ENCODE measurements at regions not wholly inside any gene's neighbourhood (a gene's known extent, or its start where the extent isn't known, plus 50 kb on each side); places are given as distances from the start of the nearest gene placed in this dataset.
A peak's percentile ranks its signal among the peaks of the same experiment; 100 is the strongest.

GRCh38 chr9:6078382-6079105 is 63.1 kb upstream of the RANBP6 start:
- no peak overlapping the region for H3K27ac ChIP-seq
- H3K9me3 Mint-ChIP-seq = no peaks in the 10 kb centered on the region
- H4K20me1 ChIP-seq (ENCODE audit: low read depth) = no peaks in the 10 kb centered on the region
- H3K36me3 ChIP-seq = no peaks in the 10 kb centered on the region
- no peak overlapping the region for H3K4me2 ChIP-seq
- no peaks in the 10 kb centered on the region for H3K27me3 ChIP-seq
- H3K4me1 Mint-ChIP-seq = peaks cover 9% of the 10 kb centered on the region
- no peak overlapping the region for H3K4me3 Mint-ChIP-seq
- no peak overlapping the region for H3K9ac ChIP-seq
- no peak overlapping the region for H3K27ac Mint-ChIP-seq
- no peak for DNase-seq (ENCODE audit: low spot score)
- no peak for TF ChIP-seq EZH2 (IDR thresholded peaks at IDR 0.05)
- H3K4me1 ChIP-seq = peaks cover 7% of the 10 kb centered on the region
- peaks cover 2% of the 10 kb centered on the region for H3K27me3 Mint-ChIP-seq (ENCODE audit: insufficient read depth, low read depth)
- no peaks in the 10 kb centered on the region for H3K9me3 ChIP-seq (ENCODE audit: low read depth)
- H2AFZ ChIP-seq (replicated peaks) = peak overlapping the region; percentile 90
- no peaks in the 10 kb centered on the region for H3K79me2 ChIP-seq (ENCODE audit: low read depth)
- no peaks in the 10 kb centered on the region for H3K36me3 Mint-ChIP-seq
- H3K4me3 ChIP-seq = no peak overlapping the region
- no peaks in the 10 kb centered on the region for H3F3A ChIP-seq (ENCODE audit: low read depth)

GRCh38 chr9:6076851-6077250 is 61.4 kb upstream of the RANBP6 start:
- no peaks in the 10 kb centered on the region for H3K36me3 Mint-ChIP-seq
- H4K20me1 ChIP-seq (ENCODE audit: low read depth) = no peaks in the 10 kb centered on the region
- no peaks in the 10 kb centered on the region for H3K27me3 ChIP-seq

GRCh38 chr9:6073731-6074130 is 58.3 kb upstream of the RANBP6 start:
- Histone ChIP-seq H3K4me1 (no peaks in the 10 kb centered on the region), H3K4me2 (no peak overlapping the region), H3K27me3 (no peaks in the 10 kb centered on the region), H3F3A (ENCODE audit: low read depth) (no peaks in the 10 kb centered on the region), H3K36me3 (no peaks in the 10 kb centered on the region), H3K79me2 (ENCODE audit: low read depth) (no peaks in the 10 kb centered on the region), H3K9ac (no peak overlapping the region), H3K27ac (no peak overlapping the region), H4K20me1 (ENCODE audit: low read depth) (no peaks in the 10 kb centered on the region), H3K4me3 (no peak overlapping the region), H3K9me3 (ENCODE audit: low read depth) (no peaks in the 10 kb centered on the region), H2AFZ (replicated peaks) (peak overlapping the region; percentile 26)
- no peak for DNase-seq (ENCODE audit: low spot score)
- Mint-ChIP-seq H3K36me3 (no peaks in the 10 kb centered on the region), H3K4me1 (no peaks in the 10 kb centered on the region), H3K27ac (no peak overlapping the region), H3K27me3 (ENCODE audit: insufficient read depth, low read depth) (no peaks in the 10 kb centered on the region), H3K9me3 (no peaks in the 10 kb centered on the region), H3K4me3 (no peak overlapping the region)
- no peak for TF ChIP-seq EZH2 (IDR thresholded peaks at IDR 0.05)
- no peak for TF ChIP-seq CTCF (IDR thresholded peaks at IDR 0.05)

More at GRCh38 chr9:6076851-6077250, 61.4 kb upstream of the RANBP6 start:
- Histone ChIP-seq H3K79me2 (ENCODE audit: low read depth) (no peaks in the 10 kb centered on the region), H2AFZ (replicated peaks) (no peak overlapping the region), H3K4me3 (no peak overlapping the region), H3K9ac (no peak overlapping the region), H3K27ac (no peak overlapping the region), H3F3A (ENCODE audit: low read depth) (no peaks in the 10 kb centered on the region), H3K36me3 (no peaks in the 10 kb centered on the region), H3K9me3 (ENCODE audit: low read depth) (no peaks in the 10 kb centered on the region), H3K4me1 (peaks cover 7% of the 10 kb centered on the region), H3K4me2 (no peak overlapping the region)
- H3K27me3 Mint-ChIP-seq (ENCODE audit: insufficient read depth, low read depth) = peaks cover 2% of the 10 kb centered on the region
- no peak overlapping the region for H3K27ac Mint-ChIP-seq
- DNase-seq (ENCODE audit: low spot score) = no peak
- no peak for TF ChIP-seq EZH2phosphoT487 (IDR thresholded peaks at IDR 0.05)
- no peak for TF ChIP-seq EZH2 (IDR thresholded peaks at IDR 0.05)
- no peak for TF ChIP-seq CTCF (IDR thresholded peaks at IDR 0.05)
- H3K9me3 Mint-ChIP-seq = no peaks in the 10 kb centered on the region
- peaks cover 9% of the 10 kb centered on the region for H3K4me1 Mint-ChIP-seq
- H3K4me3 Mint-ChIP-seq = no peak overlapping the region

GRCh38 chr9:6072865-6073264 is 57.4 kb upstream of the RANBP6 start:
- no peaks in the 10 kb centered on the region for H3K79me2 ChIP-seq (ENCODE audit: low read depth)
- H3K27me3 ChIP-seq = no peaks in the 10 kb centered on the region
- H3K4me3 ChIP-seq = no peak overlapping the region
- H3K4me1 Mint-ChIP-seq = no peaks in the 10 kb centered on the region
- no peaks in the 10 kb centered on the region for H4K20me1 ChIP-seq (ENCODE audit: low read depth)
- TF ChIP-seq EZH2 (IDR thresholded peaks at IDR 0.05) = no peak
- no peak overlapping the region for H3K4me3 Mint-ChIP-seq
- H3K9me3 ChIP-seq (ENCODE audit: low read depth) = no peaks in the 10 kb centered on the region
- no peaks in the 10 kb centered on the region for H3K4me1 ChIP-seq
- no peaks in the 10 kb centered on the region for H3K27me3 Mint-ChIP-seq (ENCODE audit: insufficient read depth, low read depth)
- no peak overlapping the region for H3K27ac Mint-ChIP-seq
- no peaks in the 10 kb centered on the region for H3K36me3 Mint-ChIP-seq
- H3K4me2 ChIP-seq = no peak overlapping the region
- no peaks in the 10 kb centered on the region for H3K36me3 ChIP-seq
- H3K9me3 Mint-ChIP-seq = no peaks in the 10 kb centered on the region
- H2AFZ ChIP-seq (replicated peaks) = peak overlapping the region; percentile 26
- H3K9ac ChIP-seq = no peak overlapping the region
- no peak for DNase-seq (ENCODE audit: low spot score)
- no peaks in the 10 kb centered on the region for H3F3A ChIP-seq (ENCODE audit: low read depth)
- no peak overlapping the region for H3K27ac ChIP-seq
